Uterus (tissue), 3 donors: ENCODE measurements at regions not wholly inside any gene's neighbourhood (a gene's known extent, or its start where the extent isn't known, plus 50 kb on each side); places are given as distances from the start of the nearest gene placed in this dataset.

Source experiments
- DNase-seq, 2 donors: peaks; one replicate each; pipeline ENCODE4 v3.0.0-alpha.2; 2019 to 2020
- H3K27ac ChIP-seq, 2 donors: fragments of 200-600 bp; sonication (generic); 1 replicate in 1 of 2; 2 replicates in 1 of 2; pipeline ENCODE4 v1.5.1; 2016 to 2018
- H3K27me3 ChIP-seq, 2 donors: fragments of 200-600 bp; sonication (generic); one replicate each; pipeline ENCODE4 v1.5.1; 2018 to 2019; ENCODE audit warnings: control low read depth in 1 of 2
- H3K36me3 ChIP-seq, 2 donors: fragments of 200-600 bp; sonication (generic); one replicate each; pipeline ENCODE4 v1.5.1; 2019; ENCODE audit warnings: control low read depth in 1 of 2
- H3K4me1 ChIP-seq, 2 donors: fragments of 200-600 bp; sonication (generic); one replicate each; pipeline ENCODE4 v1.5.1; 2018 to 2019; ENCODE audit warnings: control low read depth in 1 of 2
- H3K4me3 ChIP-seq, 2 donors: fragments of 200-600 bp; sonication (generic); 1 replicate in 1 of 2; 2 replicates in 1 of 2; pipeline ENCODE4 v1.5.1; 2018 to 2019; ENCODE audit warnings: mild to moderate bottlenecking in 1 of 2
- H3K9me3 ChIP-seq, 2 donors: fragments of 200-600 bp; sonication (generic); one replicate each; pipeline ENCODE4 v1.5.1; 2019; ENCODE audit warnings: control low read depth in 1 of 2
- CTCF ChIP-seq, 4 experiments: fragments of 200-600 bp in 2 of 4; fragments of 450-650 bp in 2 of 4; sonication (generic) in 2 of 4; IDR thresholded peaks; one replicate each; pipeline ENCODE4 v1.5.1; 2016 to 2019; ENCODE audit warnings: antibody characterized with exemption in 4 of 4, mild to moderate bottlenecking in 2 of 4, moderate library complexity in 1 of 4
- POLR2A ChIP-seq, 2 donors: fragments of 450-650 bp; IDR thresholded peaks; one replicate each; pipeline ENCODE4 v1.6.1; 2016; ENCODE audit warnings: antibody characterized with exemption in 2 of 2, mild to moderate bottlenecking in 1 of 2, moderate library complexity in 1 of 2
- intact Hi-C: fragments of 100-400 bp; cut with DNase I; formaldehyde crosslinking; loops from one replicate; pipeline ENCODE4 v1.15.1; 2023; ENCODE audit warnings: low total_unique reads
- donor health status: DM: yes; HTN: yes; CAD: no.

DNA sequence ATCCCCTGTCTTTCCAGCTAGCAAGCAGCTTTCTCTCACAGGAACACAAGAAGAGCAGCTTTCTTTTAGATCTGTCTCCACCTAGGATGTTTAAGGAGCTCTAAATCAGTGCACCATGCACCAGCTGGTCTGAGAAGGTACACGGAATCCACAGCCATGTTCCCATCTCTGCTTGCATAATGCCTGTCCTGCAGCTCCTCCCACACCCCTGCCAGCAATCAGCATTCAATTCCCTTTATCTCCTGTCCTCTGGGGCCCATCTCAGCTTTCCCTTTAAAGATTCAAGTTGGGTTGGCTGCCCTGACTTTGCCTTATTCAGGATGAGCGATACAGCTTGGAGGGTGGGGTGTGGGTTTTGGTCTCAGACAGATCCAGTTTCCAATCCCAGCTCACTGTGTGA, 826.3 kb downstream of the BCL11B start:
- Histone ChIP-seq H3K27ac (no peak overlapping the region), H3K4me3 (no peak overlapping the region), H3K4me1 (no peaks in the 10 kb centered on the region), H3K9me3 (no peaks in the 10 kb centered on the region), H3K27me3 (no peaks in the 10 kb centered on the region), H3K36me3 (no peaks in the 10 kb centered on the region)
- intact Hi-C loops: no loop called here
- TF ChIP-seq CTCF (IDR thresholded peaks at IDR 0.05): no peak
- no peak for DNase-seq

GRCh38 chr14:98446508-98446907, 825.5 kb downstream of the BCL11B start:
- intact Hi-C loops: no loop called here
- DNase-seq: no peak
- Histone ChIP-seq H3K9me3 (no peaks in the 10 kb centered on the region), H3K4me1 (no peaks in the 10 kb centered on the region), H3K36me3 (no peaks in the 10 kb centered on the region), H3K27me3 (no peaks in the 10 kb centered on the region), H3K4me3 (no peak overlapping the region), H3K27ac (no peak overlapping the region)
- TF ChIP-seq CTCF (IDR thresholded peaks at IDR 0.05) (no peak), POLR2A (IDR thresholded peaks at IDR 0.05) (no peak)

GRCh38 chr14:98456231-98456630, 815.8 kb downstream of the BCL11B start:
- H3K9me3 ChIP-seq: no peaks in the 10 kb centered on the region
- intact Hi-C loops: no loop called here
- TF ChIP-seq POLR2A (IDR thresholded peaks at IDR 0.05) (no peak), CTCF (IDR thresholded peaks at IDR 0.05) (no peak)
- H3K36me3 ChIP-seq: no peaks in the 10 kb centered on the region
- H3K4me1 ChIP-seq: no peaks in the 10 kb centered on the region
- no peak overlapping the region for H3K4me3 ChIP-seq
- no peaks in the 10 kb centered on the region for H3K27me3 ChIP-seq
- no peak for DNase-seq
- no peak overlapping the region for H3K27ac ChIP-seq

DNA sequence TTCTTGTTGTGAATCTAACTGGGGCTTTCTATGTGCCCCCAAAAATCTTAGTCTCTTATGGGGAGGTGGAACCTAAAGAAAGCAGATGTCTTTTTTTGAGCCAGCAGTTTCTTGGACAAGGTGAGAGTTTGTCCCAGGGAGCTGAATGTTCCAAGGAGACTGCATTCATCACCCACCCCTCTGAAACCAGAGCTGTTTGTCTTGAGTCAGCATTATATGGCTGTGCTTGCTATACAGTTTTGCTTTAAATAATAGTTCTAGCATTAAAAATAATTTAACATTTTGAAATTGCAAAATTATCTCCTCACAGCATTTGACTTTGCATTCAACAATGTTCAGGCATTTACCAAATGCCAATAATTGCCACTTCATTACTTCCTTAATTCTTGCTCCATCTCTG, 813.3 kb downstream of the BCL11B start:
- intact Hi-C loops: no loop called here
- Histone ChIP-seq H3K4me1 (no peaks in the 10 kb centered on the region), H3K9me3 (no peaks in the 10 kb centered on the region), H3K27me3 (no peaks in the 10 kb centered on the region), H3K36me3 (no peaks in the 10 kb centered on the region), H3K4me3 (no peak overlapping the region), H3K27ac (no peak overlapping the region)
- TF ChIP-seq POLR2A (IDR thresholded peaks at IDR 0.05): no peak
- no peak for TF ChIP-seq CTCF (IDR thresholded peaks at IDR 0.05)
- DNase-seq: no peak

- DNase-seq: no peak
- Histone ChIP-seq H3K9me3 (no peaks in the 10 kb centered on the region), H3K27me3 (no peaks in the 10 kb centered on the region), H3K36me3 (no peaks in the 10 kb centered on the region), H3K4me1 (no peaks in the 10 kb centered on the region), H3K4me3 (no peak overlapping the region), H3K27ac (no peak overlapping the region)
- TF ChIP-seq POLR2A (IDR thresholded peaks at IDR 0.05) (no peak), CTCF (IDR thresholded peaks at IDR 0.05) (no peak)
- intact Hi-C loops: no loop called here
Observed at GRCh38 chr14:98462908-98463307, 809.1 kb downstream of the BCL11B start.
